ENCODE measurements at regions not wholly inside any gene's neighbourhood (a gene's known extent, or its start where the extent isn't known, plus 50 kb on each side); places are given as distances from the start of the nearest gene placed in this dataset.

DNA sequence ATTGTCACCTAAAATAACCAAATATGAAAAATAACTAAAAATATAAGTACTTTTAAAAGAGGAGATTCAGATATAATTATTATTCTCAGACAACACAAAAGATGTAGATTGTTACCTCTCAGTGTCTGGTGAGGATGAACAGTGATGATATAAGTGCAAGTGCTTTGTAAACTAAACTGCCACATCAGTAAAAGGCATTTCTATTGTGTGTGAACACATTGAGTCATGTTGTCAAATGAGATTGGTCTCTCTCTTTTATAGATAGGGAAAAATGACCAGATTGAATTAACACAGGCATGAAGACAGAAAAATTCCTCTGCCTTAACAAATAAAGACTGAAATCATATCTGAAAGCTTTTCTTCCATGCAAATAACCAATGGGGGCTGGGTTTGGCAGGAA, 182.4 kb upstream of the TMEFF2 start:
- H3K79me2 ChIP-seq (ENCODE audit: control insufficient read depth, insufficient read depth, low read length): no peaks in the 10 kb centered on the region
- no peaks in the 10 kb centered on the region for H3K36me3 ChIP-seq (ENCODE audit: control insufficient read depth in 2 of 2, extremely low read depth in 1 of 2, insufficient read depth in 2 of 2, low read length in 2 of 2)
- H3K27me3 ChIP-seq (ENCODE audit: control insufficient read depth in 2 of 2, insufficient read depth in 2 of 2, low read length in 2 of 2): no peaks in the 10 kb centered on the region
- H4K20me1 ChIP-seq (replicated peaks; ENCODE audit: control insufficient read depth, extremely low read depth, insufficient read depth, low read length): no peaks in the 10 kb centered on the region
- no peak overlapping the region for H2AFZ ChIP-seq (ENCODE audit: low read depth, low read length)
- H3K4me1 ChIP-seq (ENCODE audit: control insufficient read depth, extremely low read depth, insufficient read depth, low read length): no peaks in the 10 kb centered on the region
- TF ChIP-seq POLR2A (IDR thresholded peaks at IDR 0.05; ENCODE audit: low read depth, low read length) (no peak), FOS (IDR thresholded peaks at IDR 0.05; ENCODE audit: borderline replicate concordance, insufficient read depth, low read length) (no peak), GATA2 (IDR thresholded peaks at IDR 0.05; ENCODE audit: insufficient read depth, insufficient read length, low read depth, low read length) (no peak), JUN (IDR thresholded peaks at IDR 0.05; ENCODE audit: borderline replicate concordance, insufficient read depth, insufficient read length, low read depth) (no peak), EZH2 (IDR thresholded peaks at IDR 0.05; ENCODE audit: borderline replicate concordance, low read depth, low read length, severe bottlenecking) (no peak), MAX (IDR thresholded peaks at IDR 0.05; ENCODE audit: insufficient read depth, insufficient read length) (no peak), POLR2AphosphoS5 (IDR thresholded peaks at IDR 0.05; ENCODE audit: insufficient read depth, low read depth, low read length) (no peak), MYC (IDR thresholded peaks at IDR 0.05; ENCODE audit: low read depth, low read length) (no peak)
- TF ChIP-seq, protein P1, sequence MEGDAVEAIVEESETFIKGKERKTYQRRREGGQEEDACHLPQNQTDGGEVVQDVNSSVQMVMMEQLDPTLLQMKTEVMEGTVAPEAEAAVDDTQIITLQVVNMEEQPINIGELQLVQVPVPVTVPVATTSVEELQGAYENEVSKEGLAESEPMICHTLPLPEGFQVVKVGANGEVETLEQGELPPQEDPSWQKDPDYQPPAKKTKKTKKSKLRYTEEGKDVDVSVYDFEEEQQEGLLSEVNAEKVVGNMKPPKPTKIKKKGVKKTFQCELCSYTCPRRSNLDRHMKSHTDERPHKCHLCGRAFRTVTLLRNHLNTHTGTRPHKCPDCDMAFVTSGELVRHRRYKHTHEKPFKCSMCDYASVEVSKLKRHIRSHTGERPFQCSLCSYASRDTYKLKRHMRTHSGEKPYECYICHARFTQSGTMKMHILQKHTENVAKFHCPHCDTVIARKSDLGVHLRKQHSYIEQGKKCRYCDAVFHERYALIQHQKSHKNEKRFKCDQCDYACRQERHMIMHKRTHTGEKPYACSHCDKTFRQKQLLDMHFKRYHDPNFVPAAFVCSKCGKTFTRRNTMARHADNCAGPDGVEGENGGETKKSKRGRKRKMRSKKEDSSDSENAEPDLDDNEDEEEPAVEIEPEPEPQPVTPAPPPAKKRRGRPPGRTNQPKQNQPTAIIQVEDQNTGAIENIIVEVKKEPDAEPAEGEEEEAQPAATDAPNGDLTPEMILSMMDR (IDR thresholded peaks at IDR 0.05; ENCODE audit: extremely low read depth in 1 of 2, insufficient read depth in 1 of 2, low read depth in 1 of 2, low read length in 2 of 2): no peak
- no peak overlapping the region for H3K4me2 ChIP-seq (ENCODE audit: insufficient read depth, low read length)
- CTCF ChIA-PET: no interaction called here
- intact Hi-C loops (cut with micrococcal nuclease) (no loop called here), dilution Hi-C loops (cut with MboI; ENCODE audit: extremely low pct_ligation_motif_present, low sequenced_read_pairs) (no loop called here)
- H3K9ac ChIP-seq (replicated peaks; ENCODE audit: extremely low read depth, insufficient read depth, low read length): no peak overlapping the region
- H3K27ac ChIP-seq (ENCODE audit: insufficient read depth, low read depth, low read length): no peak overlapping the region
- POLR2A ChIA-PET: no interaction called here
- DNase-seq (ENCODE audit: low read depth, low spot score) (no peak), FAIRE-seq (no peak)
- no TSS peak for BruUV-seq (replicated peaks)
- no peaks in the 10 kb centered on the region for H3K9me3 ChIP-seq (replicated peaks; ENCODE audit: control insufficient read depth, insufficient read depth, low read length)
- H3K9me1 ChIP-seq (replicated peaks; ENCODE audit: control insufficient read depth, extremely low read depth, insufficient read depth, low read length): no peaks in the 10 kb centered on the region
- H3K4me3 ChIP-seq (replicated peaks in 1 of 3; ENCODE audit: insufficient read depth in 1 of 3, low read depth in 1 of 3, low read length in 3 of 3): no peak overlapping the region

All from endothelial cell of umbilical vein (primary cell).